Upper lobe of left lung (tissue), 4 donors: ENCODE measurements at regions not wholly inside any gene's neighbourhood (a gene's known extent, or its start where the extent isn't known, plus 50 kb on each side); places are given as distances from the start of the nearest gene placed in this dataset.

Experiments
- CTCF ChIP-seq, 6 experiments: fragments of 450-650 bp in 4 of 6; fragments of 200-600 bp in 2 of 6; sonication (generic) in 2 of 6; IDR thresholded peaks; one replicate each; pipeline ENCODE4 v1.5.1; 2016 to 2019; ENCODE audit warnings: antibody characterized with exemption in 6 of 6
- EP300 ChIP-seq, 4 donors: sonication (generic); formaldehyde crosslinking; IDR thresholded peaks; one replicate each; pipeline ENCODE4 v1.5.1; 2017; ENCODE audit warnings: antibody characterized with exemption in 4 of 4, control low read depth in 2 of 4
- POLR2A ChIP-seq, 4 donors: fragments of 450-650 bp; IDR thresholded peaks; one replicate each; pipeline ENCODE4 v1.5.1; 2016 to 2017; ENCODE audit warnings: antibody characterized with exemption in 4 of 4, mild to moderate bottlenecking in 2 of 4
- POLR2AphosphoS5 ChIP-seq, 2 donors: sonication (generic); formaldehyde crosslinking; IDR thresholded peaks; one replicate each; pipeline ENCODE4 v1.5.1; 2017; ENCODE audit warnings: antibody characterized with exemption in 2 of 2

- TF ChIP-seq CTCF (IDR thresholded peaks at IDR 0.05) (no peak), EP300 (IDR thresholded peaks at IDR 0.05) (no peak), POLR2A (IDR thresholded peaks at IDR 0.05) (no peak), POLR2AphosphoS5 (IDR thresholded peaks at IDR 0.05) (no peak)
Measured at GRCh38 chr10:84820596-84820995, 492.2 kb downstream of the CCSER2 start.
